Panc1 (cell line): ENCODE measurements at regions not wholly inside any gene's neighbourhood (a gene's known extent, or its start where the extent isn't known, plus 50 kb on each side); places are given as distances from the start of the nearest gene placed in this dataset.

ENCODE experiments used
- TF ChIP-seq, protein P1 (sequence below): fragments of 450-650 bp; IDR thresholded peaks from 2 replicates; pipeline ENCODE4 v1.5.1; 2017; ENCODE audit warnings: mild to moderate bottlenecking
- TF ChIP-seq, protein P2 (sequence below), 2 experiments: IDR thresholded peaks; 2 replicates each; pipeline ENCODE4 v1.6.1; 2011 to 2012; ENCODE audit warnings: low read depth in 2 of 2, control low read depth in 1 of 2, low read length in 1 of 2, mild to moderate bottlenecking in 1 of 2, moderate library complexity in 1 of 2; ENCODE audit not compliant: insufficient read depth in 1 of 2

DNA sequence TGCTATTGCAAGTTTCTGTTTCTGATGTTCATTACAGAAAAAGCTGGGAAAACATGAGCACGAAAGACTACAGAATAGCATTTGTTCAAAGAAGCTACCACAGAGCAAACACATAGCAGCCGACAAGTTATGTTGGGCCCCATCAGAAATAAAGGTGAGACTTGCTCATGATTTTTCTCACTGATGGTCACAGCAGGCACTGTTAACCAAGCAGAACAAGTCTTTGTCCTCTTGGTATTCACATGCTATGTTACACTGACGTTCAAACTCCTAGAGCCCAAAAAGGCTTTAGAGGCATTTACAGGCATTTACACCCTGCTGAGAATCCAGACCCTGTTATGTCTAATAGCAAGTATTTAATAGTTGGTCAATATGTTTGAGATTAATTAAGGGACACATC lies 235.0 kb upstream of the HNMT start:
- TF ChIP-seq, protein P1, sequence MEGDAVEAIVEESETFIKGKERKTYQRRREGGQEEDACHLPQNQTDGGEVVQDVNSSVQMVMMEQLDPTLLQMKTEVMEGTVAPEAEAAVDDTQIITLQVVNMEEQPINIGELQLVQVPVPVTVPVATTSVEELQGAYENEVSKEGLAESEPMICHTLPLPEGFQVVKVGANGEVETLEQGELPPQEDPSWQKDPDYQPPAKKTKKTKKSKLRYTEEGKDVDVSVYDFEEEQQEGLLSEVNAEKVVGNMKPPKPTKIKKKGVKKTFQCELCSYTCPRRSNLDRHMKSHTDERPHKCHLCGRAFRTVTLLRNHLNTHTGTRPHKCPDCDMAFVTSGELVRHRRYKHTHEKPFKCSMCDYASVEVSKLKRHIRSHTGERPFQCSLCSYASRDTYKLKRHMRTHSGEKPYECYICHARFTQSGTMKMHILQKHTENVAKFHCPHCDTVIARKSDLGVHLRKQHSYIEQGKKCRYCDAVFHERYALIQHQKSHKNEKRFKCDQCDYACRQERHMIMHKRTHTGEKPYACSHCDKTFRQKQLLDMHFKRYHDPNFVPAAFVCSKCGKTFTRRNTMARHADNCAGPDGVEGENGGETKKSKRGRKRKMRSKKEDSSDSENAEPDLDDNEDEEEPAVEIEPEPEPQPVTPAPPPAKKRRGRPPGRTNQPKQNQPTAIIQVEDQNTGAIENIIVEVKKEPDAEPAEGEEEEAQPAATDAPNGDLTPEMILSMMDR = no peak
- TF ChIP-seq, protein P2, sequence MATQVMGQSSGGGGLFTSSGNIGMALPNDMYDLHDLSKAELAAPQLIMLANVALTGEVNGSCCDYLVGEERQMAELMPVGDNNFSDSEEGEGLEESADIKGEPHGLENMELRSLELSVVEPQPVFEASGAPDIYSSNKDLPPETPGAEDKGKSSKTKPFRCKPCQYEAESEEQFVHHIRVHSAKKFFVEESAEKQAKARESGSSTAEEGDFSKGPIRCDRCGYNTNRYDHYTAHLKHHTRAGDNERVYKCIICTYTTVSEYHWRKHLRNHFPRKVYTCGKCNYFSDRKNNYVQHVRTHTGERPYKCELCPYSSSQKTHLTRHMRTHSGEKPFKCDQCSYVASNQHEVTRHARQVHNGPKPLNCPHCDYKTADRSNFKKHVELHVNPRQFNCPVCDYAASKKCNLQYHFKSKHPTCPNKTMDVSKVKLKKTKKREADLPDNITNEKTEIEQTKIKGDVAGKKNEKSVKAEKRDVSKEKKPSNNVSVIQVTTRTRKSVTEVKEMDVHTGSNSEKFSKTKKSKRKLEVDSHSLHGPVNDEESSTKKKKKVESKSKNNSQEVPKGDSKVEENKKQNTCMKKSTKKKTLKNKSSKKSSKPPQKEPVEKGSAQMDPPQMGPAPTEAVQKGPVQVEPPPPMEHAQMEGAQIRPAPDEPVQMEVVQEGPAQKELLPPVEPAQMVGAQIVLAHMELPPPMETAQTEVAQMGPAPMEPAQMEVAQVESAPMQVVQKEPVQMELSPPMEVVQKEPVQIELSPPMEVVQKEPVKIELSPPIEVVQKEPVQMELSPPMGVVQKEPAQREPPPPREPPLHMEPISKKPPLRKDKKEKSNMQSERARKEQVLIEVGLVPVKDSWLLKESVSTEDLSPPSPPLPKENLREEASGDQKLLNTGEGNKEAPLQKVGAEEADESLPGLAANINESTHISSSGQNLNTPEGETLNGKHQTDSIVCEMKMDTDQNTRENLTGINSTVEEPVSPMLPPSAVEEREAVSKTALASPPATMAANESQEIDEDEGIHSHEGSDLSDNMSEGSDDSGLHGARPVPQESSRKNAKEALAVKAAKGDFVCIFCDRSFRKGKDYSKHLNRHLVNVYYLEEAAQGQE (IDR thresholded peaks at IDR 0.05; ENCODE audit: insufficient read depth in 1 of 2, low read depth in 2 of 2, low read length in 1 of 2) = no peak
